IMR-90 (cell line): ENCODE measurements at regions not wholly inside any gene's neighbourhood (a gene's known extent, or its start where the extent isn't known, plus 50 kb on each side); places are given as distances from the start of the nearest gene placed in this dataset.

Experiments
- ATAC-seq: fragments of 200-7000 bp; cut with Tn5 transposase; 2 replicates; pipeline ENCODE4 v1.9.1; 2020; ENCODE audit warnings: low read depth, mild to moderate bottlenecking, moderate library complexity
- BruUV-seq: library from RNA; stranded (reverse); fragments of 400-500 nt; replicated peaks from 2 replicates; lab custom pipeline; 2021; lab: Mats Ljungman, UMichigan
- CTCF ChIA-PET: fragments of 300-600 bp; formaldehyde crosslinking; extraction: SDS; loops from one replicate; lab custom pipeline; 2021; ENCODE audit warnings: antibody characterized with exemption; lab: Yijun Ruan, JAX
- POLR2A ChIA-PET: fragments of 300-600 bp; sonication (Branson Sonifier 250); formaldehyde crosslinking; loops from one replicate; lab custom pipeline; 2022; ENCODE audit warnings: antibody characterized with exemption; ENCODE audit not compliant: unreplicated experiment; lab: Charles Lee
- DNase-seq: peaks from one replicate; pipeline ENCODE4 v3.0.0; 2013
- H2AFZ ChIP-seq: replicated peaks from 2 replicates; pipeline ENCODE3; 2013; ENCODE audit warnings: low read length, mild to moderate bottlenecking; ENCODE audit not compliant: poor library complexity
- H2AK5ac ChIP-seq: 2 replicates; pipeline ENCODE4 v1.6.1; 2013; ENCODE audit warnings: low read depth, low read length, inconsistent platforms
- H2AK9ac ChIP-seq: replicated peaks from 2 replicates; pipeline ENCODE3; 2013; ENCODE audit warnings: mild to moderate bottlenecking, low read depth, low read length, moderate library complexity; ENCODE audit not compliant: poor library complexity
- H2BK120ac ChIP-seq: 2 replicates; pipeline ENCODE4 v1.6.1; 2013; ENCODE audit warnings: low read depth, low read length, inconsistent platforms
- H2BK15ac ChIP-seq: 3 replicates; pipeline ENCODE4 v1.6.1; 2013; ENCODE audit warnings: low read depth, low read length, inconsistent platforms
- H2BK20ac ChIP-seq: 2 replicates; pipeline ENCODE4 v1.6.1; 2013; ENCODE audit warnings: low read depth, mild to moderate bottlenecking, inconsistent platforms, low read length, moderate library complexity
- H2BK5ac ChIP-seq: 2 replicates; pipeline ENCODE4 v1.6.1; 2013; ENCODE audit warnings: mild to moderate bottlenecking, low read depth, low read length, inconsistent platforms; ENCODE audit not compliant: poor library complexity, severe bottlenecking
- H3K14ac ChIP-seq: replicated peaks from 2 replicates; pipeline ENCODE4 v1.6.1; 2013; ENCODE audit warnings: low read depth, low read length, inconsistent platforms
- H3K18ac ChIP-seq: 2 replicates; pipeline ENCODE4 v1.6.1; 2013; ENCODE audit warnings: low read depth, low read length, control low read depth
- H3K23ac ChIP-seq: 2 replicates; pipeline ENCODE4 v1.6.1; 2013; ENCODE audit warnings: low read depth, low read length, inconsistent platforms
- H3K27ac ChIP-seq: 2 replicates; pipeline ENCODE4 v1.5.1; 2013; ENCODE audit warnings: mild to moderate bottlenecking, control low read depth, low read length; ENCODE audit not compliant: insufficient read depth
- H3K27me3 ChIP-seq: 2 replicates; pipeline ENCODE4 v1.6.1; 2013; ENCODE audit warnings: low read length; ENCODE audit not compliant: control insufficient read depth, insufficient read depth
- H3K36me3 ChIP-seq: 2 replicates; pipeline ENCODE4 v1.6.1; 2013; ENCODE audit warnings: low read length, mixed read lengths; ENCODE audit not compliant: control insufficient read depth, insufficient read depth
- H3K4ac ChIP-seq: 2 replicates; pipeline ENCODE4 v1.6.1; 2013; ENCODE audit warnings: low read depth, low read length, inconsistent platforms
- H3K4me1 ChIP-seq: 2 replicates; pipeline ENCODE4 v1.6.1; 2013; ENCODE audit warnings: low read length, mixed read lengths; ENCODE audit not compliant: control insufficient read depth, insufficient read depth
- H3K4me2 ChIP-seq: 2 replicates; pipeline ENCODE4 v1.6.1; 2013; ENCODE audit warnings: low read depth, mild to moderate bottlenecking, control low read depth, low read length, moderate library complexity
- H3K4me3 ChIP-seq: 2 replicates; pipeline ENCODE4 v1.5.1; 2013; ENCODE audit warnings: low read depth, mild to moderate bottlenecking, control low read depth, low read length, moderate library complexity; ENCODE audit not compliant: insufficient read depth
- H3K56ac ChIP-seq: 2 replicates; pipeline ENCODE4 v1.6.1; 2013; ENCODE audit warnings: low read length, inconsistent platforms; ENCODE audit not compliant: insufficient read depth; ENCODE audit errors: extremely low read depth
- H3K79me1 ChIP-seq, 2 experiments: 2 replicates each; pipeline ENCODE4 v1.6.1; 2013; ENCODE audit warnings: low read length in 2 of 2, inconsistent platforms in 1 of 2, low read depth in 1 of 2
- H3K9ac ChIP-seq: 2 replicates; pipeline ENCODE4 v1.6.1; 2013; ENCODE audit warnings: low read depth, low read length, control low read depth
- H3K9me1 ChIP-seq: 2 replicates; pipeline ENCODE4 v1.6.1; 2013; ENCODE audit warnings: low read length, inconsistent platforms; ENCODE audit not compliant: insufficient read depth
- H3K9me3 ChIP-seq: 2 replicates; pipeline ENCODE4 v1.6.1; 2013; ENCODE audit warnings: low read length; ENCODE audit not compliant: control insufficient read depth, insufficient read depth
- H4K20me1 ChIP-seq: 2 replicates; pipeline ENCODE4 v1.6.1; 2013; ENCODE audit warnings: low read length, inconsistent platforms; ENCODE audit not compliant: insufficient read depth
- H4K5ac ChIP-seq: 2 replicates; pipeline ENCODE4 v1.6.1; 2013; ENCODE audit warnings: mild to moderate bottlenecking, low read depth, low read length, control low read depth
- H4K8ac ChIP-seq, 2 experiments: 2 replicates each; pipeline ENCODE4 v1.6.1; 2013; ENCODE audit warnings: low read depth in 2 of 2, low read length in 2 of 2, control low read depth in 1 of 2, inconsistent platforms in 1 of 2
- H4K91ac ChIP-seq: 2 replicates; pipeline ENCODE4 v1.6.1; 2013; ENCODE audit warnings: low read depth, low read length, inconsistent platforms; ENCODE audit not compliant: insufficient read depth
- CEBPB ChIP-seq: IDR thresholded peaks from 2 replicates; pipeline ENCODE4 v1.6.1; 2012; ENCODE audit warnings: low read depth, low read length, improper control_type of control experiment
- MAFK ChIP-seq: IDR thresholded peaks from 2 replicates; pipeline ENCODE4 v1.6.1; 2012; ENCODE audit warnings: low read depth, low read length, improper control_type of control experiment
- NFE2L2 ChIP-seq: fragments of 150-350 bp; IDR thresholded peaks from 2 replicates; pipeline ENCODE4 v1.6.1; 2016; ENCODE audit warnings: low read depth, mild to moderate bottlenecking, low read length
- POLR2A ChIP-seq: IDR thresholded peaks from 2 replicates; pipeline ENCODE4 v1.6.1; 2012; ENCODE audit warnings: mild to moderate bottlenecking, low read depth, low read length
- RAD21 ChIP-seq: IDR thresholded peaks from 2 replicates; pipeline ENCODE4 v1.6.1; 2012; ENCODE audit warnings: low read length, improper control_type of control experiment
- RFX5 ChIP-seq: IDR thresholded peaks from 2 replicates; pipeline ENCODE4 v1.8.0; 2012; ENCODE audit warnings: low read depth, mild to moderate bottlenecking, low read length, moderate library complexity
- SMC3 ChIP-seq: fragments of 150-350 bp; IDR thresholded peaks from 2 replicates; pipeline ENCODE4 v1.6.1; 2016; ENCODE audit warnings: low read depth, mild to moderate bottlenecking, antibody characterized with exemption, low read length, moderate library complexity
- WGBS, 2 experiments: methylation state at CpG; one replicate each; pipeline versions ENCODE4 v1.1.5 to v1.1.7; 2013; ENCODE audit warnings: missing lambda C conversion rate in 2 of 2; ENCODE audit not compliant: insufficient read length in 1 of 2; ENCODE audit errors: extremely low coverage in 2 of 2; 5-methylcytosine and 5-hydroxymethylcytosine counted together
- dilution Hi-C: fragments of 300-500 bp; cut with HindIII; formaldehyde crosslinking; loops from one replicate; pipeline ENCODE4 v1.14.3; 2018; ENCODE audit warnings: low sequenced_read_pairs; ENCODE audit not compliant: unreplicated experiment
- in situ Hi-C: fragments of 300-500 bp; cut with MboI; formaldehyde crosslinking; loops from 3 replicates; pipeline ENCODE4 v1.14.3; 2019; ENCODE audit warnings: low sequenced_read_pairs, inconsistent platforms, mixed read lengths
- intact Hi-C: fragments of 100-400 bp; cut with micrococcal nuclease; formaldehyde crosslinking; loops from 2 replicates; pipeline ENCODE4 v1.10.0; 2022
- TF ChIP-seq, protein P1 (sequence below): conservative IDR thresholded peaks from 2 replicates; pipeline ENCODE4 v1.5.1; 2012; ENCODE audit warnings: mild to moderate bottlenecking, low read depth, low read length, improper control_type of control experiment

DNA sequence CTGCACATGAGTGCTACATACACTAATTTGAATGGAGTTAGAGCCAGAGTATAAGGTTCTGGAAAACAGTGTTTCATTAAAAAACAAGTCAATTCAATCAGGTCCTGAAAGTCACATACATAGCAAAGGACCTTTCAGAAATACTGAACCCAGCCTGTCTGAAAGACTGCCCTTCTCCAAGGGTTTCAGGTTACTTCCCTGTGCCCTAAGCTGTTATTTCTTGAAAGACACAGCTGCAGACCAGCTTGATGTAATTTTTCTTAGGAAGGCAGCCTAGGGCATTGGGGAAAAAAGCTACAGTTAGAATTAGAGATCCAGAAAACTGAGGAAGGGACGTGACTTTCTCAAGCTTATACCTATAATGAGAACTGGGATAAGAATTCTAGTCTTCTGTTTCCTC, 155.9 kb upstream of the MAOA start:
- Histone ChIP-seq H3K9me1 (no peaks in the 10 kb centered on the region), H4K5ac (no peak overlapping the region), H2AK9ac (no peak overlapping the region), H4K91ac (no peak overlapping the region), H2AK5ac (no peak overlapping the region), H4K20me1 (no peaks in the 10 kb centered on the region), H4K8ac (no peak overlapping the region), H3K4me1 (no peaks in the 10 kb centered on the region), H3K27ac (no peak overlapping the region), H2AFZ (no peak overlapping the region), H3K4me2 (no peak overlapping the region), H2BK15ac (no peak overlapping the region), H2BK20ac (no peak overlapping the region), H3K18ac (no peak overlapping the region), H3K4me3 (no peak overlapping the region), H3K27me3 (0 out of 2 replicates have a peak, but pooled peaks cover 2% of the 10 kb centered on the region), H3K23ac (no peak overlapping the region), H2BK5ac (no peak overlapping the region), H3K79me1 (no peaks in the 10 kb centered on the region), H3K14ac (no peak overlapping the region), H3K36me3 (no peaks in the 10 kb centered on the region), H3K4ac (no peak overlapping the region), H3K56ac (no peak overlapping the region), H3K9ac (no peak overlapping the region), H3K9me3 (no peaks in the 10 kb centered on the region), H2BK120ac (no peak overlapping the region)
- DNase-seq = no peak
- no TSS peak for BruUV-seq
- in situ Hi-C loops (no loop called here), dilution Hi-C loops (no loop called here), intact Hi-C loops (no loop called here)
- TF ChIP-seq, protein P1, sequence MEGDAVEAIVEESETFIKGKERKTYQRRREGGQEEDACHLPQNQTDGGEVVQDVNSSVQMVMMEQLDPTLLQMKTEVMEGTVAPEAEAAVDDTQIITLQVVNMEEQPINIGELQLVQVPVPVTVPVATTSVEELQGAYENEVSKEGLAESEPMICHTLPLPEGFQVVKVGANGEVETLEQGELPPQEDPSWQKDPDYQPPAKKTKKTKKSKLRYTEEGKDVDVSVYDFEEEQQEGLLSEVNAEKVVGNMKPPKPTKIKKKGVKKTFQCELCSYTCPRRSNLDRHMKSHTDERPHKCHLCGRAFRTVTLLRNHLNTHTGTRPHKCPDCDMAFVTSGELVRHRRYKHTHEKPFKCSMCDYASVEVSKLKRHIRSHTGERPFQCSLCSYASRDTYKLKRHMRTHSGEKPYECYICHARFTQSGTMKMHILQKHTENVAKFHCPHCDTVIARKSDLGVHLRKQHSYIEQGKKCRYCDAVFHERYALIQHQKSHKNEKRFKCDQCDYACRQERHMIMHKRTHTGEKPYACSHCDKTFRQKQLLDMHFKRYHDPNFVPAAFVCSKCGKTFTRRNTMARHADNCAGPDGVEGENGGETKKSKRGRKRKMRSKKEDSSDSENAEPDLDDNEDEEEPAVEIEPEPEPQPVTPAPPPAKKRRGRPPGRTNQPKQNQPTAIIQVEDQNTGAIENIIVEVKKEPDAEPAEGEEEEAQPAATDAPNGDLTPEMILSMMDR = no peak
- TF ChIP-seq RFX5 (no peak), CEBPB (no peak), NFE2L2 (no peak), MAFK (no peak), SMC3 (no peak), POLR2A (no peak), RAD21 (no peak)
- no CpG with 5 or more reads among the region's 1 CpG for WGBS, 2 experiments
- ChIA-PET POLR2A (no interaction called here), CTCF (no interaction called here)
- ATAC-seq = no peak
